T-helper 22 cell (primary cell): ENCODE measurements at regions not wholly inside any gene's neighbourhood (a gene's known extent, or its start where the extent isn't known, plus 50 kb on each side); places are given as distances from the start of the nearest gene placed in this dataset.

Source experiments
- DNase-seq: peaks from one replicate; pipeline ENCODE4 v3.0.0-alpha.2; 2020; ENCODE audit warnings: low read depth

- DNase-seq, result no peak
Measured at GRCh38 chr14:100955201-100955600, 51.7 kb upstream of the RTL1 start.

- DNase-seq, result no peak
Measured at GRCh38 chr14:100962494-100962893, 59.0 kb upstream of the RTL1 start.

DNA sequence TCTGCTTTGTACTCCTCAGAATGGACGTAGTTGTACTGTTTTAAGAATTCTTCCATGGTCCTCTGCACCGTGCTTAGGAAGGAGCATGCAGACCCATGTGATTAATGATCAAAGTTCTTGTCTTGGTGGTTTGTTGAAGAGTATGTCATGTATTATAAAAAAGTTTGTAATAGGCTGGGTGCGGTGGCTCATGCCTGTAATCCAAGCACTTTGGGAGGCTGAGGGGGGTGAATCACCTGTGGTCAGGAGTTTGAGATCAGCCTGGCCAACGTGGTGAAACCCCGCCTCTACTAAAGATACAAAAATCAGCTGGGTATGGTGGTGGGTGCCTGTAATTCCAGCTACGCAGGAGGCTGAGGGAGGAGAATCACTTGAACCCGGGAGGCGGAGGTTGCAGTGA is 61.8 kb upstream of the RTL1 start:
- DNase-seq, result no peak

- no peak for DNase-seq
Measured at GRCh38 chr14:100967178-100967577, 63.7 kb upstream of the RTL1 start.

DNA sequence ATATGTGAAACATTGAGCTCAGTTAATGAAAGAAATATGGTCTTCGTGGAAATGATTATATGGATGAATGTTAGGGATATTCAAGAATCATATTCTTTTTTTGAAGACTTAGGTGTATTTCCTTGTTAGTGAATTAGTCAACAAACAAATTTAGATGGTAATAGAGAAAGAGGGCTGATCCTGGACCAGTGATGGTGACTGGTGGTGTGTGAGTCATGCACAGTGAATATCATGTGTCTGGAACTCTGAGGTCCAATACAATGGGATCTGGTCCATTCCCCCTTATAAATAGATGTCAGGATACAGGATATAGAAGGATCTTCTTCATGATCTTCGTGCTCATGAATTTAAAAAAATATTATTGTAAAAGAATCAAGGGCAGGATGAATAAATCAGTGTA is 64.4 kb upstream of the RTL1 start:
- no peak for DNase-seq

- no peak for DNase-seq
Measured at GRCh38 chr14:100972118-100972897, 68.8 kb upstream of the RTL1 start.

DNA sequence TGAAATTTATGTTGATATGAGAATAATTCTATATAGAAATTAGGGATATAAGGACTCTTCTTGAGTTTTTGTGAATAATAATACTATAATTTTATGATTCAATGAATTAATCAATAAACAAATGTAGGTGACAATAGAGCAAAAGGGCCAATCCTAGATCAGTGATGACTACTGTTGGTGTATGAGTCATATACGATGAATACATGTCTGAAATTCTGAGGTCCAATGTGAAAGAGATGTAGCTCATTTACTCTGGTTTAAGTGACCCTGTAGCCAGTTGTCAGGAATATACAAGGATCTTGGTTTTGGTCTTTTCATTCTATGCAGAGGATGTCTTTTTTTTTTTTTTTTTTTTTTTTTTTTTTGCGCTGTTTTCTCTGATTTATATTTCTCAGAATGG is 72.1 kb upstream of the RTL1 start:
- no peak for DNase-seq

DNA sequence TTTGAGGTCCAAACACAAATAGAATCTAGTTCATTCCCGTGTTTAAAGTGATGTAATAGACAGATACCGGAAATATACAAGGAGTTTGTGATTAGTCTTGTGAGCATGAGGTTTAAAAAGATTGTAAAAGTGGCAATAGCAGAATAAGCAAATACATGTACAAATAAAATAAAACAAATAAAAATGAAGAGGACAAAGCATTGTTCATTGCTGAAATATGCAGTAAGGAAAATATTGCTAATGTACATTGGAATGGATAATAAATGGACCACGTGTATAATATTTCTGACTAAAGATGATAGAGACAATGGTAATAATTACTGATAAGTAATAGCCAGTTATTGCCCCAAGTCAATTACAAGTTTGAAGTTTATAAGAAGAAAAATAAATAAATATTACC is 75.6 kb upstream of the RTL1 start:
- DNase-seq, result no peak

- DNase-seq, result no peak
Measured at GRCh38 chr14:100979780-100980179, 76.3 kb upstream of the RTL1 start.

DNA sequence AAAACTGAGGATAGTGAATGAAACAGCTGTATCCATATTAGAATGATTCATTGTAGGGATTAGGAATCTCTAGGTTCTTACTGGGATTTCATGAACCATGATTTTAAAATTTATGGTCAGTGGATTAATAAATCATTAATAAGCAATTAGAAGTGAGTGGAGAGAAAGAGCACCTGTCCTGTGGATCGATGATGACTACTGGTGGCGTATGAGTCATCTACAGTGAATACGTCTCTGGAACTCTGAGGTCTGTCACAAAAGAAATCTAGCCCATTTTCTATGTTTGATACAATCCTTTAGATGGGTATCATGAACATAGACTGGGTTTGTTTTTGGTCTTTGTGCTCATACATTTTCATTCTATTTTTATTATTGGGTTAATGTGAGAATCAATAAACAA is 77.3 kb upstream of the RTL1 start:
- no peak for DNase-seq

DNA sequence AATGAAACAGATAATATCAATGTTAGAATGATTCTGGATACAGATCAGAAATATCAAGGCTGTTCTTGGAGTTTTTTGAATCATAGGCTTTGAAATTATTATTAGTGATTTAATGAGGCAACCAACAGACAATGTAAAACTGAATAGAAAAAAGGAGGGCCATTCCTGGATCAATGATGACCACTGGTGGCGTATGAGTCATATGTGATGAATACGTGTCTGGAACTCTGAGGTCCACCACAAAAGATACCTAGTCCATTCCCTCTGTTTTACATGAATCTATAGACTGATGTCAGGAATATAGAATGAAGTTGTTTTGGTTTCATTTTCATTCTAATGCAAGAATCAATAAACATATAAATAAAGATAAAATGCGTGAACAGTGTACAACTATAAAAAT is 78.3 kb upstream of the RTL1 start:
- no peak for DNase-seq

- DNase-seq, result no peak
Measured at GRCh38 chr14:100982353-100982752, 78.8 kb upstream of the RTL1 start.

- no peak for DNase-seq
Measured at GRCh38 chr14:100982762-100983161, 79.2 kb upstream of the RTL1 start.

GRCh38 chr14:100983710-100984109 is 80.2 kb upstream of the RTL1 start:
- no peak for DNase-seq

GRCh38 chr14:100988011-100988410 is 84.5 kb upstream of the RTL1 start:
- no peak for DNase-seq

GRCh38 chr14:100988411-100988900 is 84.9 kb upstream of the RTL1 start:
- DNase-seq, result no peak

DNA sequence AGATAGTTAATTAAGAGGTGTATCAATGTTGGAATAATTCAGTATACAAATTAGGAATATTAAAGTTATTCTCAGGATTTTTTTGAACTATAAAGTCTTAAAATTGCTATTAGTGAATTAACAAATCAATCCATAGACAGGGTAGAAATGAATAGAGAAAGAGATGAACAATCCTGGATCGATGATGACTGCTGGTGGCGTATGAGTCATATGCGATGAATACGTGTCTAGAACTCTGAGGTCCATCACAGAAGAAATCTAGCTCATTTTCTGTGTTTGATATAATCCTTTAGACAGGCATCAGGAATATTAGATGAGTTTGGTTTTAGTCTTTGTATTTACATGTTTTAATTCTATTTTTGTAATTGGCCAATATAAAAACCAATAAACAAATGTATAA is 85.4 kb upstream of the RTL1 start:
- DNase-seq, result no peak

DNA sequence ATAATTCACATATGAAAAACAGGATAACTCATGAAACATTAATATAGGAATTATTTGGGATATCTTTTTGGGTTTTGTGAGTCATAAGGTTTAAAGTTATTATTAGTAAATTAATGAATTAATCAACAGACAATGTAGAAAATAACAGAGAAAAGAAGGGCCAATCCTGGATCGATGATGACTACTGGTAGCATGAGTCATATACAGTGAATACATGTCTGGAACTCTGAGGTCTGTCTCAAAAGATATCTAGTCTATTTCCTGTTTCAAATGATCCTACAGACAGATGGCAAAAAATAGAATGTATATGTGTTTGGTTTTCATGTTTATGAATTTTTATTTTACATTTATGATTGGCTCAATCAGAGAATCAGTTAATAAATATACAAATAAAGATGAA is 86.4 kb upstream of the RTL1 start:
- no peak for DNase-seq

DNA sequence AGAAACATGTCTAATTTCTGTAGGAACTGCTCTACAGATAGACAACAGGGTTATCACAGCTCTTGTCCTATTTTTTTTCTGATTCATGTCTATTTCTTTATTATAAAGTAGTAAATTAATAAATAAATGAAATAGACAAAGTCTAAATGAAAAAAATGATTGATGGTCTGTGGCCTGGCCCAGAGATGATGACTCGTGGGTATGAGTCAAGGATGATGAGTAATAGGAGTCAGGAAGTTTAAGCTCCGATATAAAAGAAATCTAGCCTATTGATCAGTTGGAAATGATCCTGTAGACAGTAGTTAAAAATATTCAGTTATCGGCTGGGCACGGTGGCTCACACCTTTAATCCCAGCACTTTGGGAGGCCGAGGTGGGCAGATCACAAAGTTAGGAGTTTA is 90.6 kb upstream of the RTL1 start:
- DNase-seq, result no peak

DNA sequence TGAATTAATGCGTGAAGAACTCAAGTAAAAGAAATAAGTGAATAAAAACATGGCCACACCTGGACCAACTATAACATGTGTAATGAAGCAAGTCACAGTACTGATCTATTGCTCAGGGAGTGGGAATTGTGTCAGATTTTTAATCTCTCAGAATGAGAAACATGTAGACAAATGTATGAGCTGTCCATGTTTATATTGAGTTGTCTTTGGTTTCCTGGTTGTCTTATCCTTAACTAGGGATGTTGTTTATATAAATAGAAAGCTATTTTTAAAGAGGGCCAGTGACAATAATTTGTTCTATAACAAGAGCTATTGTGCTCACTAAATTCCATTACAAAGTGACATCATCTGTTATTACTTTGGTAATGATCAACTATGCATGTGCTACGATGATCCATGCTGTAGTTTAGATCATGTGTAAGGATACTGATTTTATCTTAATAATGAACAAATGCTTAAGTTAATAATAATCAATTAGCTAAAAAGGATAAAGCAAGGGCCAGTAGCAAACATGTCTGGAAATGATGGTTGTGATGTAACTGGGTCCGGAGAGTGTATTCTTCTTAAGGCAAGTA is 91.3 kb upstream of the RTL1 start:
- no peak for DNase-seq

- no peak for DNase-seq
Measured at GRCh38 chr14:101000711-101001250, 97.3 kb upstream of the RTL1 start.

DNA sequence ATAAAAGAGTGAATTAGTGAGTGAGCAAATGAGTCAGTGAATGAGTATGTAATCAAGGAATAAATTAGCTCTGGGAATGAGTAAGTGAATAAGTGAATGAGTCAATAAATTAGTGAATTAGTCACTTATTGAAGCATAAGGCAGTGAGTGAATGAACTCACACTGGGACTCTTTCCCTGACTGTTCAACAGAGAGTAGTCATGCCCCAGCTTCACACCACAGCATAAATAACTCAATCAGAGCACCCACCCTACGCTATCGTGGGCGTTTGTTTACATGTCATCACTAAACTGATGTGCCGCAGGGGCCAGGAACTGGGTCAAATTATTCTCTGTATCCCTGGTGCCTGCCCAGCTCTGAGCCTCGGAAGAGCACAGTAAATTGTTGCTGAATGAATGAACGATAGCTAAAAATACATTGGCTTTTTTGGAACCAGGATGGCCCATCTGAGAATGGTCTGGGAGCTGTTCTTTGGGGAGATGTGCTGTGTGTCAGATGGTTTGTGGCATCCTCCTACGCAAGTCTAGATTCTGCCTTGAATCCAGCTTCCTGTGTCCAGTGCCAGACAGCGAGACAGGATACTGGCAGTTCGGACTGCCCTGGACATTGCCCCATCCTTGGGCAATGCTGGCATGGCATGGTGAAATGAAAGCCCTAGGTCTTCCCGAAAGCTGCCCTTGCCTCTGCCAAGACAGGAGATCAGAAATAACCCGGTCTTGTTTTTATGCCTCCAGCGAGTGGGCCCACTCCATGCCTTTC is 98.0 kb upstream of the RTL1 start:
- DNase-seq, result no peak

- DNase-seq, result no peak
Measured at GRCh38 chr14:101002738-101003137, 99.2 kb upstream of the RTL1 start.
